ENCODE measurements at regions not wholly inside any gene's neighbourhood (a gene's known extent, or its start where the extent isn't known, plus 50 kb on each side); places are given as distances from the start of the nearest gene placed in this dataset.

DNA sequence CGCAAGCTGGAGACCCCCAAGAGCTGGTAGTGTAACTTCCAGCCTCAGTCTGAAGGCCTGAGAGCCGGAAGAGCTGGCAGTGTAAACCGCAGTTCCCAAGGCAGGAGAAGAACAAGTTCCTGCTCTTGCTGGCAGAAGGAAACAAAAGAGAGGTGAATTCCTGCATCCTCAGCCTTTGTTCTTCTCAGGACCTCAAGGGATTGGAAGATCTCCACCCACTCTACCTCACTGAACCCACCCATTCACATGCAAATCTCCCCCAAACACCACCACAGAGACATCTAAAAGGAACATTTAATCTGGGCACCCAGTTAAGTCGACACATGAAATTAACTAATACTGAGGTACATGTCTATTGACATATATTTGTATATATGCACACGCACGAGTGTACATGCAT lies 1310.3 kb downstream of the TBC1D22A start:
- TF ChIP-seq, protein P1, sequence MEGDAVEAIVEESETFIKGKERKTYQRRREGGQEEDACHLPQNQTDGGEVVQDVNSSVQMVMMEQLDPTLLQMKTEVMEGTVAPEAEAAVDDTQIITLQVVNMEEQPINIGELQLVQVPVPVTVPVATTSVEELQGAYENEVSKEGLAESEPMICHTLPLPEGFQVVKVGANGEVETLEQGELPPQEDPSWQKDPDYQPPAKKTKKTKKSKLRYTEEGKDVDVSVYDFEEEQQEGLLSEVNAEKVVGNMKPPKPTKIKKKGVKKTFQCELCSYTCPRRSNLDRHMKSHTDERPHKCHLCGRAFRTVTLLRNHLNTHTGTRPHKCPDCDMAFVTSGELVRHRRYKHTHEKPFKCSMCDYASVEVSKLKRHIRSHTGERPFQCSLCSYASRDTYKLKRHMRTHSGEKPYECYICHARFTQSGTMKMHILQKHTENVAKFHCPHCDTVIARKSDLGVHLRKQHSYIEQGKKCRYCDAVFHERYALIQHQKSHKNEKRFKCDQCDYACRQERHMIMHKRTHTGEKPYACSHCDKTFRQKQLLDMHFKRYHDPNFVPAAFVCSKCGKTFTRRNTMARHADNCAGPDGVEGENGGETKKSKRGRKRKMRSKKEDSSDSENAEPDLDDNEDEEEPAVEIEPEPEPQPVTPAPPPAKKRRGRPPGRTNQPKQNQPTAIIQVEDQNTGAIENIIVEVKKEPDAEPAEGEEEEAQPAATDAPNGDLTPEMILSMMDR (IDR thresholded peaks at IDR 0.05 in 8 of 11, conservative IDR thresholded peaks at IDR 0.05 in 3 of 11), result no peak
- no peak for TF ChIP-seq POLR2A (IDR thresholded peaks at IDR 0.05)

Data from spleen (tissue), 7 donors.